ENCODE measurements at regions not wholly inside any gene's neighbourhood (a gene's known extent, or its start where the extent isn't known, plus 50 kb on each side); places are given as distances from the start of the nearest gene placed in this dataset.
"Not testable (repeated sequence)": the region's sequence is repeated elsewhere in the genome, so short reads cannot be mapped to it uniquely, and the experiment has no call there.

GRCh38 chr14:105910426-105910825 lies 384.0 kb downstream of the TMEM121 start:
- no peak for TF ChIP-seq MAX (IDR thresholded peaks at IDR 0.05; ENCODE audit: low read depth, low read length)
- no peak for TF ChIP-seq MYC (IDR thresholded peaks at IDR 0.05; ENCODE audit: low read depth, low read length)
- TF ChIP-seq POLR2A (IDR thresholded peaks at IDR 0.05; ENCODE audit: extremely low read depth, insufficient read length), result no peak
- TF ChIP-seq CTCF (IDR thresholded peaks at IDR 0.05; ENCODE audit: low read depth, low read length), result no peak
- no peak overlapping the region for H3K4me3 ChIP-seq (ENCODE audit: low read depth, low read length)
- DNase-seq (ENCODE audit: low read depth), result no peak

GRCh38 chr14:105911006-105911847 lies 384.8 kb downstream of the TMEM121 start:
- no peak for TF ChIP-seq MYC (IDR thresholded peaks at IDR 0.05; ENCODE audit: low read depth, low read length)
- TF ChIP-seq POLR2A (IDR thresholded peaks at IDR 0.05; ENCODE audit: extremely low read depth, insufficient read length), result no peak
- no peak for TF ChIP-seq MAX (IDR thresholded peaks at IDR 0.05; ENCODE audit: low read depth, low read length)
- no peak for TF ChIP-seq CTCF (IDR thresholded peaks at IDR 0.05; ENCODE audit: low read depth, low read length)
- no peak for DNase-seq (ENCODE audit: low read depth)

GRCh38 chr14:105911848-105912292 lies 385.5 kb downstream of the TMEM121 start:
- H3K4me3 ChIP-seq (ENCODE audit: low read depth, low read length); DNase-seq (ENCODE audit: low read depth): not testable (repeated sequence)

More at GRCh38 chr14:105911006-105911847, 384.8 kb downstream of the TMEM121 start:
- no peak overlapping the region for H3K4me3 ChIP-seq (ENCODE audit: low read depth, low read length)

GRCh38 chr14:105912641-105913180 lies 386.3 kb downstream of the TMEM121 start:
- no peak overlapping the region for H3K4me3 ChIP-seq (ENCODE audit: low read depth, low read length)
- no peak for DNase-seq (ENCODE audit: low read depth)
- TF ChIP-seq MAX (IDR thresholded peaks at IDR 0.05; ENCODE audit: low read depth, low read length) (no peak), MYC (IDR thresholded peaks at IDR 0.05; ENCODE audit: low read depth, low read length) (no peak), CTCF (IDR thresholded peaks at IDR 0.05; ENCODE audit: low read depth, low read length) (no peak), POLR2A (IDR thresholded peaks at IDR 0.05; ENCODE audit: extremely low read depth, insufficient read length) (no peak)

GRCh38 chr14:105913221-105913620 lies 386.8 kb downstream of the TMEM121 start:
- TF ChIP-seq CTCF (IDR thresholded peaks at IDR 0.05; ENCODE audit: low read depth, low read length) (no peak), MYC (IDR thresholded peaks at IDR 0.05; ENCODE audit: low read depth, low read length) (no peak), MAX (IDR thresholded peaks at IDR 0.05; ENCODE audit: low read depth, low read length) (no peak), POLR2A (IDR thresholded peaks at IDR 0.05; ENCODE audit: extremely low read depth, insufficient read length) (no peak)
- no peak overlapping the region for H3K4me3 ChIP-seq (ENCODE audit: low read depth, low read length)
- no peak for DNase-seq (ENCODE audit: low read depth)

- DNase-seq (ENCODE audit: low read depth), result no peak
- TF ChIP-seq POLR2A (IDR thresholded peaks at IDR 0.05; ENCODE audit: extremely low read depth, insufficient read length) (no peak), CTCF (IDR thresholded peaks at IDR 0.05; ENCODE audit: low read depth, low read length) (no peak), MAX (IDR thresholded peaks at IDR 0.05; ENCODE audit: low read depth, low read length) (no peak), MYC (IDR thresholded peaks at IDR 0.05; ENCODE audit: low read depth, low read length) (no peak)
- no peak overlapping the region for H3K4me3 ChIP-seq (ENCODE audit: low read depth, low read length)
Measured at GRCh38 chr14:105913861-105914260, 387.5 kb downstream of the TMEM121 start.

GRCh38 chr14:105914281-105914680 lies 387.9 kb downstream of the TMEM121 start:
- not testable (repeated sequence) for H3K4me3 ChIP-seq (ENCODE audit: low read depth, low read length); DNase-seq (ENCODE audit: low read depth)

Measured in NB4 (cell line).